MM.1S (cell line): ENCODE measurements at regions not wholly inside any gene's neighbourhood (a gene's known extent, or its start where the extent isn't known, plus 50 kb on each side); places are given as distances from the start of the nearest gene placed in this dataset.
A peak's percentile ranks its signal among the peaks of the same experiment; 100 is the strongest.

Source experiments
- DNase-seq: peaks from one replicate; pipeline ENCODE4 v3.0.0-alpha.2; 2015
- H2AFZ ChIP-seq: fragments of 300-600 bp; sonication (generic); 2 replicates; pipeline ENCODE4 v1.6.0; 2016; ENCODE audit warnings: antibody characterized with exemption, low read length
- H3F3A ChIP-seq: fragments of 300-600 bp; sonication (generic); 2 replicates; pipeline ENCODE4 v1.6.1; 2016; ENCODE audit warnings: mild to moderate bottlenecking, antibody characterized with exemption, low read length, moderate library complexity, mixed read lengths; ENCODE audit not compliant: insufficient read depth
- H3K27ac ChIP-seq: fragments of 300-600 bp; sonication (generic); 2 replicates; pipeline ENCODE4 v1.5.1; 2016; ENCODE audit warnings: mild to moderate bottlenecking, low read length
- H3K27me3 ChIP-seq: fragments of 300-600 bp; sonication (generic); replicated peaks from 2 replicates; pipeline ENCODE4 v1.6.0; 2016; ENCODE audit warnings: low read length; ENCODE audit not compliant: insufficient read depth
- H3K36me3 ChIP-seq: fragments of 300-600 bp; sonication (generic); replicated peaks from 2 replicates; pipeline ENCODE4 v1.6.1; 2016; ENCODE audit warnings: mild to moderate bottlenecking, low read length, mixed read lengths; ENCODE audit not compliant: insufficient read depth
- H3K4me1 ChIP-seq: fragments of 300-600 bp; sonication (generic); 2 replicates; pipeline ENCODE4 v1.6.1; 2016; ENCODE audit warnings: low read length, mixed read lengths
- H3K4me2 ChIP-seq: fragments of 300-600 bp; sonication (generic); 2 replicates; pipeline ENCODE4 v1.6.0; 2016; ENCODE audit warnings: low read depth, low read length
- H3K4me3 ChIP-seq: fragments of 300-600 bp; sonication (generic); 2 replicates; pipeline ENCODE4 v1.5.1; 2016; ENCODE audit warnings: low read length, mixed read lengths
- H3K79me2 ChIP-seq: fragments of 300-600 bp; sonication (generic); 2 replicates; pipeline ENCODE4 v1.6.1; 2016; ENCODE audit warnings: mixed run types, low read length, mixed read lengths
- H3K9ac ChIP-seq: fragments of 300-600 bp; sonication (generic); 2 replicates; pipeline ENCODE4 v1.6.1; 2016; ENCODE audit warnings: low read length, mixed read lengths
- H3K9me2 ChIP-seq: fragments of 300-600 bp; sonication (generic); replicated peaks from 2 replicates; pipeline ENCODE4 v1.6.1; 2016; ENCODE audit warnings: mild to moderate bottlenecking, low read length, mixed read lengths; ENCODE audit not compliant: insufficient read depth
- H3K9me3 ChIP-seq: fragments of 300-600 bp; sonication (generic); replicated peaks from 2 replicates; pipeline ENCODE4 v1.6.1; 2016; ENCODE audit warnings: mild to moderate bottlenecking, low read length, mixed read lengths; ENCODE audit not compliant: insufficient read depth
- H4K20me1 ChIP-seq: fragments of 300-600 bp; sonication (generic); 2 replicates; pipeline ENCODE4 v1.6.1; 2016; ENCODE audit warnings: mild to moderate bottlenecking, low read length, moderate library complexity, mixed read lengths; ENCODE audit not compliant: insufficient read depth
- CTCF ChIP-seq: fragments of 300-600 bp; sonication (generic); IDR thresholded peaks from 2 replicates; pipeline ENCODE4 v1.5.1; 2016; ENCODE audit warnings: antibody characterized with exemption, low read length, mixed read lengths
- EZH2 ChIP-seq: fragments of 300-600 bp; sonication (generic); optimal IDR thresholded peaks from 2 replicates; pipeline ENCODE3; 2017; ENCODE audit warnings: low read depth, mild to moderate bottlenecking, antibody characterized with exemption, low read length, mixed read lengths
- EZH2phosphoT487 ChIP-seq: fragments of 300-600 bp; sonication (generic); IDR thresholded peaks from 2 replicates; pipeline ENCODE4 v1.6.1; 2018; ENCODE audit warnings: antibody characterized with exemption, low read length

GRCh38 chr4:41413670-41414411, 124.1 kb upstream of the LIMCH1 start:
- Histone ChIP-seq H3K36me3 (no peaks in the 10 kb centered on the region), H3K27me3 (no peaks in the 10 kb centered on the region), H3K9ac (no peak overlapping the region), H3K9me3 (no peaks in the 10 kb centered on the region), H4K20me1 (no peaks in the 10 kb centered on the region), H2AFZ (no peak overlapping the region), H3K4me1 (0 out of 2 replicates have a peak, but pooled peaks cover 6% of the 10 kb centered on the region), H3K4me2 (no peak overlapping the region), H3K79me2 (no peaks in the 10 kb centered on the region), H3F3A (no peaks in the 10 kb centered on the region), H3K4me3 (no peak overlapping the region), H3K27ac (no peak overlapping the region), H3K9me2 (no peaks in the 10 kb centered on the region)
- no peak for TF ChIP-seq CTCF
- no peak for TF ChIP-seq EZH2phosphoT487
- TF ChIP-seq EZH2: no peak
- peak; percentile 33 for DNase-seq

- H3K4me2 ChIP-seq: no peak overlapping the region
- no peaks in the 10 kb centered on the region for H4K20me1 ChIP-seq
- no peaks in the 10 kb centered on the region for H3K36me3 ChIP-seq
- H3K9me3 ChIP-seq: no peaks in the 10 kb centered on the region
- H3K4me1 ChIP-seq: 0 out of 2 replicates have a peak, but pooled peaks cover 6% of the 10 kb centered on the region
- no peaks in the 10 kb centered on the region for H3K9me2 ChIP-seq
- H3K9ac ChIP-seq: no peak overlapping the region
- TF ChIP-seq EZH2: no peak
- TF ChIP-seq CTCF: no peak
- TF ChIP-seq EZH2phosphoT487: no peak
- no peak overlapping the region for H3K27ac ChIP-seq
- no peak overlapping the region for H3K4me3 ChIP-seq
- H3K79me2 ChIP-seq: no peaks in the 10 kb centered on the region
- no peaks in the 10 kb centered on the region for H3F3A ChIP-seq
- no peaks in the 10 kb centered on the region for H3K27me3 ChIP-seq
- no peak for DNase-seq
- no peak overlapping the region for H2AFZ ChIP-seq
These were observed 123.6 kb upstream of the LIMCH1 start for GRCh38 chr4:41414412-41414779.

- DNase-seq: no peak
These were observed 119.5 kb upstream of the LIMCH1 start for GRCh38 chr4:41418444-41418843.

More at GRCh38 chr4:41418444-41418843, 119.5 kb upstream of the LIMCH1 start:
- no peaks in the 10 kb centered on the region for H3K27me3 ChIP-seq
- H3K79me2 ChIP-seq: no peaks in the 10 kb centered on the region
- no peak overlapping the region for H3K4me2 ChIP-seq
- 0 out of 2 replicates have a peak, but pooled peaks cover 6% of the 10 kb centered on the region for H3K4me1 ChIP-seq
- H3K4me3 ChIP-seq: no peak overlapping the region
- H2AFZ ChIP-seq: no peak overlapping the region
- no peak overlapping the region for H3K9ac ChIP-seq
- TF ChIP-seq CTCF (no peak), EZH2 (no peak), EZH2phosphoT487 (no peak)
- no peaks in the 10 kb centered on the region for H3K9me3 ChIP-seq
- no peaks in the 10 kb centered on the region for H4K20me1 ChIP-seq
- no peak overlapping the region for H3K27ac ChIP-seq
- H3K36me3 ChIP-seq: no peaks in the 10 kb centered on the region
- no peaks in the 10 kb centered on the region for H3K9me2 ChIP-seq
- no peaks in the 10 kb centered on the region for H3F3A ChIP-seq
